Neural cell (in vitro differentiated cells): ENCODE measurements at regions not wholly inside any gene's neighbourhood (a gene's known extent, or its start where the extent isn't known, plus 50 kb on each side); places are given as distances from the start of the nearest gene placed in this dataset.
A peak's percentile ranks its signal among the peaks of the same experiment; 100 is the strongest.

ENCODE experiments used
- H2AFZ ChIP-seq: fragments of 200-600, 300-800 bp; sonication (generic), shearing (Covaris generic); 2 replicates; pipeline ENCODE4 v1.6.0; 2014; ENCODE audit warnings: low read depth, mild to moderate bottlenecking, antibody characterized with exemption, low read length, moderate library complexity
- H3F3A ChIP-seq: fragments of 200-600 bp; shearing (Covaris generic); 2 replicates; pipeline ENCODE4 v1.6.1; 2016; ENCODE audit warnings: mild to moderate bottlenecking, moderate library complexity, mixed read lengths, antibody characterized with exemption, low read length; ENCODE audit not compliant: insufficient read depth, poor library complexity, severe bottlenecking
- H3K27ac ChIP-seq: fragments of 200-600, 300-800 bp; sonication (generic), shearing (Covaris generic); 2 replicates; pipeline ENCODE4 v1.5.1; 2014; ENCODE audit warnings: mild to moderate bottlenecking, low read length, moderate library complexity
- H3K27me3 ChIP-seq: fragments of 300-800, 200-600 bp; sonication (generic), shearing (Covaris generic); 2 replicates; pipeline ENCODE4 v1.6.0; 2014; ENCODE audit warnings: mild to moderate bottlenecking, low read depth, low read length, moderate library complexity; ENCODE audit not compliant: insufficient read depth
- H3K36me3 ChIP-seq: fragments of 300-800, 200-600 bp; sonication (generic), shearing (Covaris generic); 2 replicates; pipeline ENCODE4 v1.5.1; 2014; ENCODE audit warnings: mild to moderate bottlenecking, antibody characterized with exemption, low read length, moderate library complexity; ENCODE audit not compliant: insufficient read depth
- H3K4me2 ChIP-seq: fragments of 300-800, 200-600 bp; sonication (generic), shearing (Covaris generic); 2 replicates; pipeline ENCODE4 v1.6.0; 2014; ENCODE audit warnings: mild to moderate bottlenecking, low read length
- H3K4me3 ChIP-seq: fragments of 300-800, 200-600 bp; sonication (generic), shearing (Covaris generic); 2 replicates; pipeline ENCODE4 v1.5.1; 2014; ENCODE audit warnings: mild to moderate bottlenecking, low read length, moderate library complexity
- H3K79me2 ChIP-seq: fragments of 200-600 bp; shearing (Covaris generic); replicated peaks from 2 replicates; pipeline ENCODE4 v1.6.0; 2014; ENCODE audit warnings: mild to moderate bottlenecking, low read length, moderate library complexity; ENCODE audit not compliant: insufficient read depth
- H3K9ac ChIP-seq: fragments of 300-800, 200-600 bp; sonication (generic), shearing (Covaris generic); 2 replicates; pipeline ENCODE4 v1.6.1; 2016; ENCODE audit warnings: mild to moderate bottlenecking, low read length, mixed read lengths
- H3K9me2 ChIP-seq: fragments of 200-600 bp; shearing (Covaris generic); 2 replicates; pipeline ENCODE4 v1.6.1; 2016; ENCODE audit warnings: mild to moderate bottlenecking, low read length, mixed read lengths; ENCODE audit not compliant: insufficient read depth
- H3K9me3 ChIP-seq: fragments of 200-600, 300-800 bp; sonication (generic), shearing (Covaris generic); 2 replicates; pipeline ENCODE4 v1.6.1; 2016; ENCODE audit warnings: mild to moderate bottlenecking, mixed run types, low read length, moderate library complexity, mixed read lengths
- H4K20me1 ChIP-seq: fragments of 200-600 bp; shearing (Covaris generic); 2 replicates; pipeline ENCODE4 v1.6.1; 2016; ENCODE audit warnings: mild to moderate bottlenecking, mixed run types; ENCODE audit not compliant: insufficient read depth
- CTCF ChIP-seq: fragments of 450-650 bp; IDR thresholded peaks from 2 replicates; pipeline ENCODE4 v1.5.1; 2014; ENCODE audit warnings: antibody characterized with exemption, mild to moderate bottlenecking, moderate library complexity; ENCODE audit not compliant: poor library complexity, severe bottlenecking
- EP300 ChIP-seq: fragments of 450-650 bp; conservative IDR thresholded peaks from 2 replicates; pipeline ENCODE4 v1.6.1; 2014; ENCODE audit warnings: antibody characterized with exemption, mild to moderate bottlenecking, moderate library complexity; ENCODE audit not compliant: poor library complexity, severe bottlenecking
- EZH2 ChIP-seq: fragments of 200-600, 300-800 bp; shearing (Covaris generic), sonication (generic); IDR thresholded peaks from 2 replicates; pipeline ENCODE4 v1.6.1; 2014; ENCODE audit warnings: antibody characterized with exemption, low read length, borderline replicate concordance, mild to moderate bottlenecking; ENCODE audit not compliant: insufficient read depth, poor library complexity, severe bottlenecking
- MXI1 ChIP-seq: fragments of 450-650 bp; conservative IDR thresholded peaks from 2 replicates; pipeline ENCODE4 v1.6.1; 2014; ENCODE audit warnings: antibody characterized with exemption, mild to moderate bottlenecking; ENCODE audit not compliant: poor library complexity, severe bottlenecking
- POLR2AphosphoS5 ChIP-seq: IDR thresholded peaks from 2 replicates; pipeline ENCODE4 v1.6.1; 2012
- RAD21 ChIP-seq: fragments of 450-650 bp; conservative IDR thresholded peaks from 2 replicates; pipeline ENCODE4 v1.6.1; 2014; ENCODE audit warnings: antibody characterized with exemption, mild to moderate bottlenecking, moderate library complexity
- REST ChIP-seq: IDR thresholded peaks from 2 replicates; pipeline ENCODE4 v1.6.1; 2012; ENCODE audit warnings: borderline replicate concordance
- SMC3 ChIP-seq: fragments of 450-650 bp; conservative IDR thresholded peaks from 2 replicates; pipeline ENCODE4 v1.6.1; 2014; ENCODE audit warnings: antibody characterized with exemption, mild to moderate bottlenecking, moderate library complexity; ENCODE audit not compliant: poor library complexity
- TAF1 ChIP-seq: IDR thresholded peaks from 2 replicates; pipeline ENCODE4 v1.6.1; 2012; ENCODE audit warnings: low read depth

- Histone ChIP-seq H3F3A (no peaks in the 10 kb centered on the region), H3K9me2 (no peaks in the 10 kb centered on the region), H3K4me3 (peak overlapping the region; percentile 92), H3K27ac (no peak overlapping the region), H2AFZ (peak overlapping the region; percentile 29), H3K9ac (peak overlapping the region; percentile 70), H4K20me1 (no peaks in the 10 kb centered on the region), H3K27me3 (peaks cover 12% of the 10 kb centered on the region), H3K79me2 (no peaks in the 10 kb centered on the region), H3K36me3 (no peaks in the 10 kb centered on the region), H3K9me3 (no peaks in the 10 kb centered on the region), H3K4me2 (peak overlapping the region; percentile 89)
- TF ChIP-seq REST (no peak), MXI1 (peak; percentile 15), EZH2 (no peak), RAD21 (peak; percentile 57), POLR2AphosphoS5 (no peak), CTCF (peak; percentile 70), SMC3 (no peak), TAF1 (no peak), EP300 (no peak)
Observed at GRCh38 chr1:42035205-42035829, 116.6 kb upstream of the HIVEP3 start.

GRCh38 chr1:42034426-42034825, 115.7 kb upstream of the HIVEP3 start:
- TF ChIP-seq SMC3 (no peak), TAF1 (no peak), CTCF (no peak), EP300 (no peak), EZH2 (no peak), MXI1 (no peak), POLR2AphosphoS5 (no peak), REST (no peak), RAD21 (no peak)
- Histone ChIP-seq H3K27ac (no peak overlapping the region), H3K27me3 (peaks cover 12% of the 10 kb centered on the region), H3K9me3 (no peaks in the 10 kb centered on the region), H3K9me2 (no peaks in the 10 kb centered on the region), H3K79me2 (no peaks in the 10 kb centered on the region), H3K4me2 (peak overlapping the region; percentile 89), H4K20me1 (no peaks in the 10 kb centered on the region), H2AFZ (no peak overlapping the region), H3K9ac (peak overlapping the region; percentile 70), H3F3A (no peaks in the 10 kb centered on the region), H3K4me3 (peak overlapping the region; percentile 92), H3K36me3 (no peaks in the 10 kb centered on the region)
